Hematopoietic multipotent progenitor cell treated with erythropoietin and hydrocortisone succinate and interleukin-3 and kit ligand, for 15 days (in vitro differentiated cells): ENCODE measurements at regions not wholly inside any gene's neighbourhood (a gene's known extent, or its start where the extent isn't known, plus 50 kb on each side); places are given as distances from the start of the nearest gene placed in this dataset.

Experiments
- DNase-seq: peaks from one replicate; pipeline ENCODE4 v3.0.0-alpha.2; 2015; ENCODE audit warnings: low spot score

- no peak for DNase-seq
These were observed 255.5 kb upstream of the SETBP1 start for GRCh38 chr18:44425161-44425560.

- DNase-seq, result no peak
These were observed 243.1 kb upstream of the SETBP1 start for GRCh38 chr18:44437603-44438002.

GRCh38 chr18:44450226-44450625 is 230.5 kb upstream of the SETBP1 start:
- DNase-seq, result no peak

- no peak for DNase-seq
These were observed 228.3 kb upstream of the SETBP1 start for GRCh38 chr18:44452346-44452745.

GRCh38 chr18:44453505-44453904 is 227.2 kb upstream of the SETBP1 start:
- DNase-seq, result no peak

GRCh38 chr18:44458777-44459176 is 221.9 kb upstream of the SETBP1 start:
- DNase-seq, result no peak

- no peak for DNase-seq
These were observed 216.1 kb upstream of the SETBP1 start for GRCh38 chr18:44464398-44465180.

- no peak for DNase-seq
These were observed 215.3 kb upstream of the SETBP1 start for GRCh38 chr18:44465381-44465841.

GRCh38 chr18:44466997-44467396 is 213.7 kb upstream of the SETBP1 start:
- DNase-seq, result no peak

GRCh38 chr18:44467718-44468117 is 213.0 kb upstream of the SETBP1 start:
- DNase-seq, result no peak

- DNase-seq, result no peak
These were observed 207.2 kb upstream of the SETBP1 start for GRCh38 chr18:44473394-44474066.

GRCh38 chr18:44474067-44474411 is 206.6 kb upstream of the SETBP1 start:
- DNase-seq, result no peak

- no peak for DNase-seq
These were observed 206.1 kb upstream of the SETBP1 start for GRCh38 chr18:44474591-44474990.

- DNase-seq, result no peak
These were observed 197.9 kb upstream of the SETBP1 start for GRCh38 chr18:44482761-44483160.

GRCh38 chr18:44495151-44495550 is 185.5 kb upstream of the SETBP1 start:
- DNase-seq, result no peak

- DNase-seq, result no peak
These were observed 183.4 kb upstream of the SETBP1 start for GRCh38 chr18:44497311-44497710.

GRCh38 chr18:44497757-44498490 is 182.8 kb upstream of the SETBP1 start:
- DNase-seq, result no peak

GRCh38 chr18:44500808-44501610 is 179.7 kb upstream of the SETBP1 start:
- no peak for DNase-seq

- DNase-seq, result no peak
These were observed 178.5 kb upstream of the SETBP1 start for GRCh38 chr18:44502221-44502620.

- DNase-seq, result no peak
These were observed 177.9 kb upstream of the SETBP1 start for GRCh38 chr18:44502790-44503189.

GRCh38 chr18:44503854-44504253 is 176.8 kb upstream of the SETBP1 start:
- no peak for DNase-seq

GRCh38 chr18:44507729-44508325 is 172.9 kb upstream of the SETBP1 start:
- DNase-seq, result no peak
